Ishikawa (cell line): ENCODE measurements at regions not wholly inside any gene's neighbourhood (a gene's known extent, or its start where the extent isn't known, plus 50 kb on each side); places are given as distances from the start of the nearest gene placed in this dataset.

Source experiments
- CREB1 ChIP-seq: IDR thresholded peaks from 2 replicates; pipeline ENCODE4 v1.6.1; 2012; ENCODE audit warnings: low read depth
- TAF1 ChIP-seq: IDR thresholded peaks from 2 replicates; pipeline ENCODE4 v1.6.1; 2012; ENCODE audit warnings: low read depth, mild to moderate bottlenecking
- TCF12 ChIP-seq: IDR thresholded peaks from 2 replicates; pipeline ENCODE4 v1.6.1; 2012; ENCODE audit warnings: low read depth
- ZBTB7A ChIP-seq: IDR thresholded peaks from 2 replicates; pipeline ENCODE4 v1.6.1; 2012; ENCODE audit warnings: low read depth
- TF ChIP-seq, protein P1 (sequence below): IDR thresholded peaks from 2 replicates; pipeline ENCODE4 v1.6.1; 2012
- TF ChIP-seq, protein P2 (sequence below): IDR thresholded peaks from 2 replicates; pipeline ENCODE4 v1.6.1; 2012; ENCODE audit warnings: low read depth, mild to moderate bottlenecking

DNA sequence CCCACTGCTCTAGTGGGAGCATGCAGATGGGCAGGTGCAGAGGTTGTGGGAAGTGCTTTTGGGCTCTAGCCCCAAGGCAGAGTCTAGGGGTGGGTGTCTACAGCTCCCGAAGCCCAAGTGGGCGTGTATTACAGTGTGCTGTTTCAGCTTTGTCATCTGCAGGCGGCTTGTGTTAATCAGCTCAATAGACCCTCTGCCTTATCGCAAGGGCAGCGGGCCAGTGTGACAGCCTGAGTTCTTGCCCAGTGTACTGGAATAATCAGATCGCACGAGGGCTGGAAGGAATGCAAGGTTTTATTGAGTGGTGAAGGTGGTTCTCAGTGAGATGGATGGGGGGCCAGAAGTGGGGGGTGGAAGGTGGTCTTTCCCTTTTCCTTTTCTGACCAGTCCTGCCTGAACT is 529.4 kb upstream of the AMOT start:
- TF ChIP-seq ZBTB7A (no peak), TAF1 (no peak), CREB1 (no peak), TCF12 (no peak)
- TF ChIP-seq, protein P1, sequence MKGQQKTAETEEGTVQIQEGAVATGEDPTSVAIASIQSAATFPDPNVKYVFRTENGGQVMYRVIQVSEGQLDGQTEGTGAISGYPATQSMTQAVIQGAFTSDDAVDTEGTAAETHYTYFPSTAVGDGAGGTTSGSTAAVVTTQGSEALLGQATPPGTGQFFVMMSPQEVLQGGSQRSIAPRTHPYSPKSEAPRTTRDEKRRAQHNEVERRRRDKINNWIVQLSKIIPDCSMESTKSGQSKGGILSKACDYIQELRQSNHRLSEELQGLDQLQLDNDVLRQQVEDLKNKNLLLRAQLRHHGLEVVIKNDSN = no peak
- TF ChIP-seq, protein P2, sequence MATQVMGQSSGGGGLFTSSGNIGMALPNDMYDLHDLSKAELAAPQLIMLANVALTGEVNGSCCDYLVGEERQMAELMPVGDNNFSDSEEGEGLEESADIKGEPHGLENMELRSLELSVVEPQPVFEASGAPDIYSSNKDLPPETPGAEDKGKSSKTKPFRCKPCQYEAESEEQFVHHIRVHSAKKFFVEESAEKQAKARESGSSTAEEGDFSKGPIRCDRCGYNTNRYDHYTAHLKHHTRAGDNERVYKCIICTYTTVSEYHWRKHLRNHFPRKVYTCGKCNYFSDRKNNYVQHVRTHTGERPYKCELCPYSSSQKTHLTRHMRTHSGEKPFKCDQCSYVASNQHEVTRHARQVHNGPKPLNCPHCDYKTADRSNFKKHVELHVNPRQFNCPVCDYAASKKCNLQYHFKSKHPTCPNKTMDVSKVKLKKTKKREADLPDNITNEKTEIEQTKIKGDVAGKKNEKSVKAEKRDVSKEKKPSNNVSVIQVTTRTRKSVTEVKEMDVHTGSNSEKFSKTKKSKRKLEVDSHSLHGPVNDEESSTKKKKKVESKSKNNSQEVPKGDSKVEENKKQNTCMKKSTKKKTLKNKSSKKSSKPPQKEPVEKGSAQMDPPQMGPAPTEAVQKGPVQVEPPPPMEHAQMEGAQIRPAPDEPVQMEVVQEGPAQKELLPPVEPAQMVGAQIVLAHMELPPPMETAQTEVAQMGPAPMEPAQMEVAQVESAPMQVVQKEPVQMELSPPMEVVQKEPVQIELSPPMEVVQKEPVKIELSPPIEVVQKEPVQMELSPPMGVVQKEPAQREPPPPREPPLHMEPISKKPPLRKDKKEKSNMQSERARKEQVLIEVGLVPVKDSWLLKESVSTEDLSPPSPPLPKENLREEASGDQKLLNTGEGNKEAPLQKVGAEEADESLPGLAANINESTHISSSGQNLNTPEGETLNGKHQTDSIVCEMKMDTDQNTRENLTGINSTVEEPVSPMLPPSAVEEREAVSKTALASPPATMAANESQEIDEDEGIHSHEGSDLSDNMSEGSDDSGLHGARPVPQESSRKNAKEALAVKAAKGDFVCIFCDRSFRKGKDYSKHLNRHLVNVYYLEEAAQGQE = no peak
